Activated T-helper 1 cell treated with anti-CD3 and anti-CD28 coated beads, Interleukin-2, amount 50 U/mL, for 16 hours (primary cell): ENCODE measurements at regions not wholly inside any gene's neighbourhood (a gene's known extent, or its start where the extent isn't known, plus 50 kb on each side); places are given as distances from the start of the nearest gene placed in this dataset.
"Not testable (repeated sequence)": the region's sequence is repeated elsewhere in the genome, so short reads cannot be mapped to it uniquely, and the experiment has no call there.

Experiments used
- DNase-seq, 2 donors: peaks; one replicate each; pipeline ENCODE4 v3.0.0-alpha.2; 2020; ENCODE audit warnings: low read depth in 1 of 2, low spot score in 1 of 2

DNA sequence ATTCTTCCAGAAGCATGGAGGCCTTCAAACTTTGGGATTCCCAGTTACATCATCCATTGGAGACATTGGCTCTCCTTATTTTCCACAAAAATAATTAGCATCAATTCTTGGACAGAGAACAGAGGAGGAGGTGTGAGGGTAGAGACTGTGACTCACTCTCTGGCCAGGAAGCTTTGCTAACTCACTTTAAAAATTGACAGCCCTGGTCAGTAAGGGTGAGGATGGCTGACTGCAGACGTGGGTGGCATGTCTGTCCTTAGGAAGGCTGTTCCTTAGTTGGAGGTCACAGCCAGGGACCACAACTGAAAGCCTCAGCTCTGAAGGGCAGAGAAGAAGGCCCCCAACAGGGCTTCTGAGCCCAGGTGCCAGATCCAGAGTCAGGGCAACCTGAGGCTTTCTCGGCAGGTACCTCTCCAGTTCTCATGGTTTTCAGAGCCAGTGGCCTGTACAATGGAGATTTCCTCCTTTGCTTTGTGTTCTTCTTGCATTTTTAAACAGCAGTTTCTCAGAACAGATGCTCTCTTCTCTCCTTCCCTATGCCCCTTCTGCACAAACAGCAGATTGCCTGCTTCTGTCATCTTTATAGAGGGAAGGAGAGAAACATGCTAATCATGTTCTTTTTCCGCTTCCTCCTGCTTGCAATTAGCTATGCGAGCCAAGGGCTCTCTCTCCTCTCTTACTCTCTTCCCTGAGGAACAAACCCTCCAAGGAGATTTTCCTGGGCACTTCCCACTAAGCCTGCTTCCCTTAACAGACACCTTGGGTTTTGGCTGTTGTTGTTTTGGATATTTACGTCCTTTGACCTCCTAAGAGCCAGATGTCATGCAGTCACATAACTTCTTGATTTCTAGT lies 92.5 kb upstream of the ZNF366 start:
- DNase-seq: no peak

DNA sequence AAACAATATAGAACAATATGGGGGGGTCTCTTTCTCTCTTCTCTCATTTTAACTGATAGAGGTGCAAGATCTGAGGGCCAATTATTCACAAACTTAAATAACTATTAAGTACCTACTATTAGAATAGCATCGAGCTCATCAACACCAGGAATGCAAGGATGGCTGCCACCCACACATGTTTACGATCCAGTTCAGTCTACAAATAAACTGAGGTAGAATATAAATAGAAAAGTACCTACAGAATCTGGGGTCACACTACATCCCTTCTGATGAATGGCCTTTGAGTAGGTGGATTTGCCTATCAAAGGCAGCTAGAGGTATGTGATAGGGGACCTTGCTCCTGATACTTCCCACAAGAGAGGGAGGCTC lies 91.8 kb upstream of the ZNF366 start:
- DNase-seq: no peak

DNA sequence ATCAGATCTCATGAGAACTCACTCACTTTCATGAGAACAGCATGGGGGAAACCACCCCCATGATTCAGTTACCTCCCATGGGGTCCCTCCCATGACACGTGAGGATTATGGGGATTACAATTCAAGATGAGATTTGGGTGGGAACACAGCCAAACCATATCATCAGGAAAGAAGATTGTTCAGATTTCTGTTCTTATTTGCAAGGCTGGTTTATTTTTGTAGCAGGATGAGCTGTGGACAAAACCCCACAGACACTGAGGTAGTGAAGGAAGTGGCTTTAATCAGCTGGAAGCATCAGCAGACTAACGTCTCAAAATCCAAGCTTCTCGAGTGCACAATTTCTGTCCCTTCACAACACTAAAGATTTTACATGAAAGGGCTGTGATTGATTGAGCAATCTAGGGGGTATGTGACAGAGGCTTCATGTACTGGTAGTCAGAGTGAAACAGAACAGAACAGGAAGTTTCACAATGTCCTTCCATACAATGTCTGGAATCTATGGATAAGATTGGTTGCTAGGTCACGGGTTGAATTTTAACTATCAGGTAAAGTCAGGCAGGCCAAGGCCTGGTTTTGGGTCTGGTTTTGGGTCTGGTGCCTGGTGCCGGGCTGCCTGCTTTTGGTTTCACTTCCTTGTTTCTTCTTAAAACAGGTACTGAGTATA lies 91.3 kb upstream of the ZNF366 start:
- no peak for DNase-seq

DNA sequence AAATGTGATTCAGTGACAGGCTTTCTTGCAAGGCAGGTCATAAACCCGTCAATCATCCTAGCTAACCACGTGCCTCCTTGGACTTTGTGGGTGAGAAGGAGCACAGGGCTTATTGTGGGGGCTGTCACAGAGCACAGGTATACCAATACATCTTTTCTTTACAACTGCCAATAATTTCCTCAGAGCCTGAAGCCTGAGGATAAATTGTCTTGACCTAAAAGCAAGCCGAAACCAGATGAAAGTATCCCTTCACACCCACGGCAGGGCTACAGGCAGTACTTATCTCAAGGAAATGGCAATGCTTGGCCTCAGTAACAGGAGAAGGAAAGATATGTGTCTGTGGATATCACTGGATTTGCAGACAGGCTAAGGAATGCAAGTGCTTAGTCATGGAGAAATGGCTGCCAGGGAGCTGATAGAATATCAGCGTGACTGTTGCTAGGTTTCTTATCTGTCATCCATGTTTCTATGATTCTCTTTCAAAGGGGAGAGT lies 90.3 kb upstream of the ZNF366 start:
- no peak for DNase-seq

DNA sequence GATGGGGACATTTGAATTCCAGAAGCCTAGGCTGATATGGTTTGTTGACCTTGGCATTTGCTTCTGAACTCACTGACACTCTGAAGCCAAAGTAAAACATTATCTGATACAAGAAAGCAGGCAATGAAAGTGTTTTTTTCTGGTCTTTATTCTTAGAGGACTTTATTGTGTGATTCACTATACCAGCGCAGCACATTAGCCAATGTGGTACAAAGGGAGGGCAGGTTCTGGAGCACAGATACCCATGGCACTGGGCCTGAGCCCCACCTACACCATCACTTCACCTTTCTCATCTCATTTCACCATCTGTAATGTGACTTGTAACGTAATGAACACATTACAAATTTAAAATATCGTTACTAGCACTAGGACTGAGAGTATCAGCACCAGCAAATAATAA lies 89.7 kb upstream of the ZNF366 start:
- no peak for DNase-seq

DNA sequence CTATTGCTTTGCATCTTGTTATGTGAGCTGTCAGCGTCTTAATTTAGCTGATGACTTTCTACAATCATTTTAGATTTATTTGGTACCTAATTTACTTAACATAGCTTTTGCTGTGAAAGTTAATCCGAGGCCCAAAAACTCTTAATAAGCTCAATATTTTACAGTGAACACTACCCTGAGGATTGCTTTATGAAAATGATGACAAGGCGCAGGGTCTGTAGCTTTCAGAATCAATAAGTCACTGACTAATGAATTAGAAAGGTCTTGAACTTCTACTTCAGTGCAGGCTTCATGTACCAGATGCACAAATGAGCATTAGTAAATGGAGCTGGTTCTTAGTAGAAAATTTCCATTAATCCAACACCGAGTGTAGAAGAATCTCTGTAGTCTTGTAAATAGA lies 81.4 kb upstream of the ZNF366 start:
- DNase-seq: no peak

DNA sequence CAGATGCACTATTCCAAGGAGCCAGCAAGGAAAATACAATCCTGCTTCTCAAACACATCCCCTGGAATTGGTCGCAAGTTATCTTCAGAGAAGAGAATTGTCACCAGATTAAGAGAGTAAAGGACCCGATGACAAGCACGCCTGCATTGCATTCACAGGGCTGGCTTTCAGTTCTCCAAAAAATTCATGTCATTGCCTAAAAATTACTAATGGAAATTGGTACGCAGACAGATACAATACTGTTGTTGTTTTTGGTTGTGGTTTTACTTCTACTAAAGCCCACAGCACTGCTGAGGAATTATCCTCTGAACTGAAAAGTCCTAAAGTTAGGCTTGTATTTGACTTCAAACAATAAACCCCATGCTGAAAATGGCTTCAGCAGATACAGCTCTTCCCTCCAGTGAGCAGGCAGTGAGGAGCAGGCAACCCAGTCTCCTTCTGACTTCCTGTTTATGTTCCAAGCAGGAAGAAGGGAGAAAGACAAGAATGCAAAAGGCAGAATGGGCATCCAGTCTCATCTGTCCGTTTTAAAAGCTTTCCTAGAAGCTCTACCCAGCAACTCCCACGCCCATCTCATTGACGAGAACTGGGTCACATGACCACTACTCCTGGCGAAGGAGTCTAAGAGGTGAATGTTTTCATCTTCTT lies 80.6 kb upstream of the ZNF366 start:
- no peak for DNase-seq

DNA sequence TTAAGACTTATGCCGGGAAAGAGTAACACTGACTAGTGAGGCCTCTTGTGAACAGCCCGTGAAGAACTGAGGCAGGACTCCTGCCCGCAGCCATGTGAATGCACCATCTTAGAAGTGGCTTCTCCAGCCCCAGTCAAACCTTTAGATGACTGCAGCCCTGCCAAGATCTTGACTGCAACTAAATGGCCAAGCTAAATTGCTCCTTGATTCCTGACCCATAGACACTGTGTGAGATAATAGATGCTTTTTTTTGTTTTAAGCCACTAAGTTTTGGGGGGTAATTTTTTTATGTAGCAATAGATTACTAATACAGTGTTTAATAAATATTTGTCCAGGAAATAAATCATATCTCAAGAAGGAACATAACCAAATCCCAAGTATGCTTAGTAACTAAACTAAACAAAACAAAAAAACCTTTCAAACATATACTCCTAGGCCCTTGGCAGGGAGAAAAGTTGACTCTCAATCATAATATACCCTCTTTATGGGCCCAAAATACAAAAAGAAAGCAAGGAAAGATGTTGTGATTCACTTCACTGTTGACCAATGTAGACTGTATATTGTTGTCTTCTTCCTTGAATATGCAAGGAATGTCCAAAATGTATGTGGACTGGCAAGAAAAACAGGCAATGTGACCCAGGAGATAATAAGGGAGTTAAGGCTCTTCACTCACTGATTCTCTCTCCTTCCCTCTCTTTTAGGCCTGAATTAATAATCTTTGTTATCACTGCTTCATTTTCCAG lies 79.7 kb upstream of the ZNF366 start:
- DNase-seq: no peak

DNA sequence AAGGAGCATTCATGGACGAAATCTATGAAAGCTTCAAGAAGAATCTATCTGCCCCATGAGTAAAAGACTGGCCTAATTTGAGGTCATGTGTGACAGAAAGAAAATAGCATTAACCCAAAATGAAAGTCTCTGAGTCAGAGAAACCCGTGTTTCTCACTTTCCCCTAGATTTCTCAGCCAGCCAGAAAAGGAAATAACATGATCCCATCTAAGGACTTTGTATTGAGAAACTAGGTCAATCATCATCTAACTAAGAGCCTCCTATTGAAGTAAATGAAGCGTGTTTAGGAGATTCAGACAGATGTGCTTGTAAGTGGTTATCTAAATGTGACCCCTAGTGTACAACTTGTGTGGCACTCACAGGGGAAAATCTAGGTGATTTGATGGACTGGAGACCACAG lies 77.3 kb upstream of the ZNF366 start:
- no peak for DNase-seq

DNA sequence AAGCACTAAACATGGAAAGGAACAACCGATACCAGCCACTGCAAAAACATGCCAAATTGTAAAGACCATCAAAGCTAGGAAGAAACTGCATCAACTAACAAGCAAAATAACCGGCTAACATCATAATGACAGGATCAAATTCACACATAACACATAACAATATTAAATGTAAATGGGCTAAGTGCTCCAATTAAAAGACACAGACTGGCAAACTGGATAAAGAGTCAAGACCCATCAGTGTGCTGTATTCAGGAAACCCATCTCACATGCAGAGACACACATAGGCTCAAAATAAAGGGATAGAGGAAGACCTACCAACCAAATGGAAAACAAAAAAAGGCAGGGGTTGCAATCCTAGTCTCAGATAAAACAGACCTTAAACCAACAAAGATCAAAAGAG lies 72.1 kb upstream of the ZNF366 start:
- not testable (repeated sequence) for DNase-seq

DNA sequence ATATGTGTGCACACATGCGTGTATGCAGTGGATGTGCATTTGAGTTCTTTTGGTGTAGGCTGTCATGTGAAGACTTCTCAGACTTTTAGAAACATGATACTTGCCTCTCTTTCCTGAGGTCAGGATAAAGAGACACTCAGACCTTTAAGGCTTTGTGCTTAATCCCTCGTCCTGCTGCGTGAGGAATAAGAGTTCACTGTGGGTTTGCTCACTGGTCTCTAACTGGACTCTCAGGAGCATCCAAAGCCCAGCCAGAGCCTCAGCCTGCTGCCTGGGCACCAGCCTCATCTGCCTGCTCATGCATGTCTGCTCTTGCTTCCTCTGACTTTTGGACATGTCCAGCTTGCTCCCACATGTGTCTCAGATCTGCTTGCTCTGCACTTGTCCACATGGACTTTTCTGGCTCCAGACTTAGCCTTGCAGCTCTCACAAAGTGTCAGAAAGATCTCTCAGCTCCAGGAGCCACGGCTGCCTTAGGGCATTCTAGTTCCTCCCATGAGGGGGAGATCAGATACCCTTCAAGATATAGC lies 65.1 kb upstream of the ZNF366 start:
- no peak for DNase-seq

DNA sequence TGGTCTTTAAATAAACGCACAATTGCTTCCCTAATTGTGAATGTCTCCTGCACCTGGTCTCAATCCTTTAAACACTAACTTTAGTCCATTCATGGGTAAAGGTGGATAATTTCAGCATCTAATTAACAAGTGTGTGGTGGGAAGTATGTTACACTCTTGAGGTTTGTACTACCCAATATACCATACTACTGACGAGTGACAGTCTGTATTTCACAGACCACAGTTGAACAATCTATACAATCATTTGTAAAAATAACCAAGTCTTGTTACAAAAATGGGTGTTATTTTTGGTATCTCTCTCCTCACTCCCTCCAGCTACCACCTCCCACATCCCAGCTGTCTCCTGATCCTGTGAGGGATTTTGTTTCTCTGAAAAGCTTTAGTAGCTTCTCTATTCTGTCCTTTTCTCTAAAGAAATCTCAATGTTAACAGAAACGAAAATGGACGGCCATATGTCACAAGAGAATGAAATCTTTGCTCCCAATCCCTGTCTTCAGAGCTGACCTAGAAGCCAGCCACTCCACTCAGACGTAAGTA lies 62.3 kb upstream of the ZNF366 start:
- DNase-seq: no peak

DNA sequence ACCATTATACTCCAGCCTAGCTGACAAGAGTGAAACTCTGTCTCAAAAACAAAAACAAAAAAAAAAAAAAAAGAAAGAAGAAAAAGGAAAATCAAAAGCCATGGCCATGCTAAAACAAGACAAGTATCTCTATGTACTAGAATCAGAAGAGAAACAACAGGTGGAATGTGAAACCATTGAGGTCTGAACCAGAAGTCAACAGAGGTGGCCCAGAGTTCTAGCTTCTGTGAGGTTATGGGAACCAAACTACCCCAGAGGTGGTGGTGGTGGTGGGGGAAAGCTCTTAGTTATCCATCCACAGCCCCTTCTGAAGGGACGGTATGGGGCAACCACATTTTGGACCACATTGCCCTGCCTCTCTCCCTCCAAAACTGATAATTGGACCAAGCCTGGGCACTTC lies 59.5 kb upstream of the ZNF366 start:
- DNase-seq: no peak

DNA sequence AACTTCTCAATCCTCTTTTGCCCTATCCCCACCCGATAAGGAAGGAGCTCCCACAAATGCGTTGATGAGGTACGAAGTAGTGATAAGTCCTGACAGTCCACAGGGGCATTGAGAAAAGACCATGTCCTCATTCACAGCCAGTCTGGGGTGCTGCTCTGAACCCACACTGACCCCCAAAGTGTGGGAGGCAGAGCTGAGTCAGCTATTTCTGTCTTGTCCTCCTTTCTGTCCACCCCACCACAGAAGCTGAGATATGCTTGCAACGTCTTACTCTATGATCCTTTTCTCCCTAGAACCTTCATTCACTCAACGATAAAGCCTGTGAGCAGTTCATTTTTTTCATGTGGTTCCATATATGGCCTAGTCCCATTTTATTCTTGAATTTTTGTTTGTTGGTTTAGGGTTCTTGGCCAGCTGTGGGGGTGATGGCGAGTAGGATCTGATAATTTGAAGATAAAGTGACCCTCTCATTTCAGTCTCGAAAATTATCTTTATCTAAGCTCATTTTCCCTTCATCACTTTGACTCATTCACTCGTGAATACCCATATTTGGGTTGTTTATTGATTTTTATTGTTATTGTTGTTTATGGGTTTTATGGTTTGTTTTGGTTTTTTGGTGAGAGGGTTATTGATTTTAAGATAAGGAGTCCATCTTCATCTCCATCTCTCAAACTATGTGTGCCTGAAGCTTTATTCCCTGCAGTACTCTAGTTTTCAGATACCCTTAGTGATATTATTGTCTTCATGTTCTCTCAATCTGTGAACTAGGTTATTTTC lies 58.5 kb upstream of the ZNF366 start:
- no peak for DNase-seq

DNA sequence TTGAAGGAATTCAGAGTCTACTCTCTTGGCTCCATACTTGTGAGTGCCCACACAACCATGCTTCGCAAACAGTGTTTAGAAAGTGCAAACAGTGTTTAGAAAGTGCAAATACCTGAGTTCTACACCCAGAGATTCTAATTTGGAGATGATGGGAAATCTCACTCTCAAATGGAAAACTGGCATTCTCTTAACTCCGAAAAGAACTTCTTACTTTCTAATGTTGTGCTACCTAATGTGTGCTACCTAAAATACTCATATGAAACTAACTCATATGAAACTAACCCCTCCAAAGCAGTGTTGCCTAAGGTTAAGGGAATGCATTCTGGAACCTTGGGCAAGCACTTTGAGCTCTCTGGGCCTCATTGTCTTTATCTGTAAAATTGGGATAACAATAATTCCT lies 55.5 kb upstream of the ZNF366 start:
- DNase-seq: no peak

DNA sequence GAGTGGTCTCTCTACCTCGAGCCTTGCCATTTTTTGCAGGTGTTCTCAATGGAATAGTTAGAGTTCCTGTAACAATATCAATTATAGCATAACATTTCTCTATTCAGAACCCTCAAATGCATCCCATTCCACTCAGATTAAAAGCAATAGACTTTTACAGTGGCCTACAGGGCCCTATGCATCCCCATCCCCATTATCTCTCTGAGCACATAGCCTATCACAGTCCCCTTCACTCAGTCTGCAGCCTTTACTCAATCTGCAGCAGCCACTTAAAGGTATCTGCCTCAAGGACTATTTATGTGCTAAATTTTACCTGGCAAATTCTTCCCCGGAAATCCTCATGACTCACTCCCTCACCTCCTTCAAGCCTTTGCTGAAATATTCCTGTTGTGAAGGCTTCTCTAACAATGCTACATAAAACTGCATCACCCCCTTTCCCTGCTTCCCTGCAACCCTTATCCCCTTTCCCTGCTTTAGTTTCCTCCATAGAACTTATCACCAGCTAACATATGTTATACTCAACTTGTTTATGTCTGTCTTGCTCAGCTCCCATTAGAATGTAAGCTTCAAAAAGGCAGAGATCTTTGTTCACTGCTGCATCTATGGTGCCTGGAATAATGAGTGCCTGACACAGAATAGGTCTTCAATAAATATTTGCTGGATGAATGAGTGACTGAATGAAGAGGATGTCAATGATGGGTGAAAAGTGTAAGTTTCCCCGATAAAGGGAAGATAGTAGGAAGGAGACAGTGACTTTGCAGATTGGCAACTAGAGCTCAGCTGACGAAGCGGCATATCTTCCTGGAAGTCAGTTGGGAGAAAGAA lies 54.1 kb upstream of the ZNF366 start:
- DNase-seq: no peak

DNA sequence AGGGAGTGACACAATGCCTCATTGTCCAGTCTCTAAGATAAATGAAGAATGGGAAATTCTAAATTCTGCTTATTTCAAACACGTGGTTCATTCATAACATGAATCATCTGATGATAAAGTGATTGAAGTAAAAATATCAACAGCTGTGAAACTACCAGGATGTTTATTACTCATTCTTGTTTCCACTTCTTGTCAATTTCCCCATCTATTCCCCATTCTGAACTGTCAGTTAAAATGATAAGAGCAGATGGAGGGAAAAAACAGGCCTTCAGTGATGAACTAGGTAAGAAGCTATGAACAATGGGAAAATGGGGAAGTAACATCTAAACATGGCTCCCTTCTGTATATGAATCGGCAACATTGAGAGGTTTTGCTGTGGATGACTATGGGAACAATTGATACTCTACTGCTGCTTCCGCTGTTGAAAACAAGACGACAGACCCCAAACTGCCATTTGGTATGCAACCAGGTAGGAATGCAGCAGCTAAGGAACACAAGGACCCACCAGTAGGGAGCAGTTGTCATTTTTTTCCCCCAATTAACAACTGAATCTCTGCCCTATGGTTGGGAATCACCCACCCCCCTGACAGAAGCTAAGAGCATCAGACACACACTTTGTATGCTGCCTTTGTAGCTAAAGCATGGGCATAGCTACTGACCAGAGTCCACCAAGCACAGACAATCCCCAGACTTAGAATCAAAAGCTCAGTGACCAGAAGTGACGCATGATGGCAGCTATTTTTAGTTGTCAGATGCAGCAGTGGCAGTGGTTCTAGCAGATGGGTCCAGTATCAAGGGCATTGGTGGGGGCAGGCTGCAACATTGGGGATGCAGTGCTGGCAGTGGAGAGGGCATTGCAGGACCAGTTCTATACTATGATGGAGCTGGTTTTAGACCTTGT lies 52.9 kb upstream of the ZNF366 start:
- DNase-seq: no peak

DNA sequence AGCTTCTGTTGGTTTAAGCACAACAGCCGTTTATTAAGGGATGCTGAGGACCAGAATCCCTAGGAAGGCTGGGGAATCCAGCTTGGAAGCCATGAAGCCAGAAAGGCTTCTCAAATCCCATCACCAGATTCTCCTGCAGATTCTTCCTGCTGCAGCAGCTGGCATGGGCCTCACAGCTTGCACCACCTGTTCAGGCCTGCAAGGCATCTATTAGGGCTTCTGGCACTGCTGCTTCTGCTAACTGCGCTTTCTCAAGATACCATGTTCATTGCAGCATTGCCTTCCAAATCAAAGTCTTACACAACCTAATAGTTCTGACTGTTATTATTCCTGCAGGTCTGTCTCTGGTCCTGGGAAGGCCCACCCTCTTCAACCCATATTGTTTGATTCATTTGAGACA lies 51.2 kb upstream of the ZNF366 start:
- DNase-seq: no peak

DNA sequence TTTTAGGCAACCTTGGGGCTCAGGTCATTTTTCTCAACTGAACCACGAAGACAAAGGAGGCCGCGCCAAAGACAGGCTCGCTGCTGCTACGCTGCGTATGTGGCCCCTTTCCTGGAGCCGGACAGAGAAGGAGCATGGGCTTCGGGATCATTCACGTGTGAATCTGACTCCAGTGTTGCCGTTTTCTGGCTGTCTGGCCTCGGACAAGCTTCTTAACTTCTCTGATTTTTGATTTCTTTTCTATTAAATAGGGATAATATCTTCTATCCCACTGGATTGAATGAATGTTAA lies 50.8 kb upstream of the ZNF366 start:
- no peak for DNase-seq
